K562 (cell line): ENCODE measurements at regions not wholly inside any gene's neighbourhood (a gene's known extent, or its start where the extent isn't known, plus 50 kb on each side); places are given as distances from the start of the nearest gene placed in this dataset.
"Not testable (repeated sequence)": the region's sequence is repeated elsewhere in the genome, so short reads cannot be mapped to it uniquely, and the experiment has no call there.

ENCODE experiments used
- MEF2D ChIP-seq: conservative IDR thresholded peaks from 2 replicates; pipeline ENCODE4 v1.6.1; 2016; ENCODE audit warnings: low read depth, missing genetic modification characterization, missing compliant biosample characterization
- TCF7L2 ChIP-seq: fragments of 150-350 bp; IDR thresholded peaks from 2 replicates; pipeline ENCODE4 v1.6.1; 2016; ENCODE audit warnings: low read depth, mild to moderate bottlenecking, low read length, moderate library complexity

GRCh38 chrX:111594348-111594877 lies 83.0 kb downstream of the SERTM2 start:
- not testable (repeated sequence) for TF ChIP-seq TCF7L2; MEF2D (tag)
